HG03175 (cell line): ENCODE measurements at regions not wholly inside any gene's neighbourhood (a gene's known extent, or its start where the extent isn't known, plus 50 kb on each side); places are given as distances from the start of the nearest gene placed in this dataset.

ENCODE experiments used
- ATAC-seq: cut with Tn5 transposase; IDR thresholded peaks from one replicate; pipeline ENCODE4 v1.9.1; 2021; ENCODE audit warnings: mild to moderate bottlenecking, moderate library complexity; ENCODE audit not compliant: unreplicated experiment

GRCh38 chr6:24043848-24044247 lies 82.2 kb upstream of the NRSN1 start:
- ATAC-seq, result no peak

- no peak for ATAC-seq
Measured at GRCh38 chr6:24051942-24052589, 73.9 kb upstream of the NRSN1 start.

GRCh38 chr6:24052590-24052961 lies 73.4 kb upstream of the NRSN1 start:
- no peak for ATAC-seq

- ATAC-seq, result no peak
Measured at GRCh38 chr6:24053057-24053456, 73.0 kb upstream of the NRSN1 start.

DNA sequence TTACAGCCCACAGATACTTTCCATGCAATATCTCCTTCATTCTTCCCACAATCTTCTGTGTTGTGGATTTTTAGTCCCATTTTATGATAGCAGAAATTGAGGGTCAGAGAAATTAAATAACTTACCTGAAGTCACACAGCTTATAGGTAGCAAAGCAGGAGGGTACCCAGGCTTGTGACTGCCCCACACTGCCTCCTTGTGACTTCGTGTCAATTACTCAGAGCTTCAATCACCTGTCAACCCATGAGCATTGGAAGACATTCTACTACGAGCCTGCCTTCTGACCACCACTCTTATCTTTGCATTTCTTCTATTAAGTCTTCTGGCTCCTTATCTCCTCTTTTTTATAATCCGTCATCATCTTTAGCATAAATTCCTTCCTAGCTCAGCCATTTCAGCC lies 71.6 kb upstream of the NRSN1 start:
- no peak for ATAC-seq

GRCh38 chr6:24056567-24056966 lies 69.4 kb upstream of the NRSN1 start:
- no peak for ATAC-seq

DNA sequence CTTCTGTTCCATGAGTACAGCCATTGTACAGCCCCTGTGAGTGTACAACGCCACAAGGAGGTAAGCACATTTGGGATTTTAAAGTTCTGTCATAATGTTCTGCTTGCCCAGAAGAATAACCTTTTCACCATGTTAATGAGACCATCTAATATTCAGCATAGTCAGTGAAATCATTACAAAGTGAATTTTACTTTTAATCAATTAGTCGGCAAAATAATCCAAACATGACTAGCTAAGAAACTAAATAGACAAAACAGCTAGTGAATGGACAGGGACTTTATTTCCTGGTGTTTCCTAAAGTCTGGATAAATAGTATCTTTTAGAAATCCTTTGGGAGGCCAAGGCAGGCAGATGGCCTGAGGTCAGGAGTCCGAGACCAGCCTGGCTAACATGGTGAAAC lies 69.0 kb upstream of the NRSN1 start:
- no peak for ATAC-seq

GRCh38 chr6:24060982-24061754 lies 64.8 kb upstream of the NRSN1 start:
- ATAC-seq, result peak; percentile 92

GRCh38 chr6:24064106-24064505 lies 61.9 kb upstream of the NRSN1 start:
- no peak for ATAC-seq

DNA sequence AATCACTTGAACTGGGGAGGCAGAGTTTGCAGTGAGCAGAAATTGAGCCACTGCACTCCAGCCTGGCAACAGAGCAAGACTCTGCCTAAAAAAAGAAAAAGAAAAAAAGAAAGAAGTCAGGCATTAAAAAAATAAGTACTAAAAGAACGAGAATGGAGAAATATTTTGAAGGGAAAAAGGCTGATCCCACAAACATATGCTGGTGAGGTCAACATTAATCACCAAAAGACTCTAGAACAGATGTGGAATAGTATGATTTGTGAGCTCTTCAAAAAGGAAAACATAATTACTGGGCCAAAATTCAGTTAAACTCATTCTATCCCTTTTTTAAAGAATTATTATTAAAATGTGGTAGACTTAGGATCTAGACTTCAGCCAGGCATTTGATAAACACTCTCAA lies 61.2 kb upstream of the NRSN1 start:
- no peak for ATAC-seq

GRCh38 chr6:24069526-24069925 lies 56.5 kb upstream of the NRSN1 start:
- ATAC-seq, result no peak

GRCh38 chr6:24072038-24072746 lies 53.8 kb upstream of the NRSN1 start:
- peak; percentile 78 for ATAC-seq

GRCh38 chr6:24076011-24076410 lies 50.0 kb upstream of the NRSN1 start:
- no peak for ATAC-seq
